KMS-11 (cell line): ENCODE measurements at regions not wholly inside any gene's neighbourhood (a gene's known extent, or its start where the extent isn't known, plus 50 kb on each side); places are given as distances from the start of the nearest gene placed in this dataset.

Experiments
- H2AFZ ChIP-seq: fragments of 200-600 bp; sonication (generic); 2 replicates; pipeline ENCODE4 v1.6.1; 2016; ENCODE audit warnings: antibody characterized with exemption, mixed run types, low read depth
- H3K27ac ChIP-seq: fragments of 200-600 bp; sonication (generic); 2 replicates; pipeline ENCODE4 v1.6.1; 2016; ENCODE audit warnings: mild to moderate bottlenecking, mixed run types
- H3K27me3 ChIP-seq: fragments of 200-600 bp; sonication (generic); 2 replicates; pipeline ENCODE4 v1.6.1; 2017; ENCODE audit warnings: mild to moderate bottlenecking, low read depth, mixed run types, moderate library complexity; ENCODE audit not compliant: insufficient read depth
- H3K36me3 ChIP-seq: fragments of 200-600 bp; sonication (generic); 2 replicates; pipeline ENCODE4 v1.6.1; 2017; ENCODE audit warnings: mild to moderate bottlenecking, mixed run types; ENCODE audit not compliant: insufficient read depth
- H3K4me1 ChIP-seq: fragments of 200-600 bp; sonication (generic); 2 replicates; pipeline ENCODE4 v1.6.1; 2016; ENCODE audit warnings: mild to moderate bottlenecking, low read depth, mixed run types; ENCODE audit not compliant: poor library complexity, severe bottlenecking
- H3K4me2 ChIP-seq: fragments of 200-600 bp; sonication (generic); 2 replicates; pipeline ENCODE4 v1.7.0; 2016; ENCODE audit warnings: mild to moderate bottlenecking, mixed run types
- H3K4me3 ChIP-seq: fragments of 200-600 bp; sonication (generic); IDR thresholded peaks from 2 replicates; pipeline ENCODE4 v1.6.1; 2017; ENCODE audit warnings: low read depth, low read length, mixed read lengths; ENCODE audit not compliant: insufficient read depth
- H3K79me2 ChIP-seq: fragments of 200-600 bp; sonication (generic); 2 replicates; pipeline ENCODE4 v1.6.1; 2016; ENCODE audit warnings: low read depth, mixed run types; ENCODE audit not compliant: insufficient read depth
- H3K9ac ChIP-seq: fragments of 200-600 bp; sonication (generic); 2 replicates; pipeline ENCODE4 v1.6.1; 2016; ENCODE audit warnings: mild to moderate bottlenecking, mixed run types
- H4K20me1 ChIP-seq: fragments of 200-600 bp; sonication (generic); 2 replicates; pipeline ENCODE4 v1.6.1; 2016; ENCODE audit warnings: mild to moderate bottlenecking, mixed run types; ENCODE audit not compliant: insufficient read depth
- TF ChIP-seq, protein P1 (sequence below): fragments of 200-600 bp; sonication (generic); conservative IDR thresholded peaks from 2 replicates; pipeline ENCODE4 v1.6.1; 2017; ENCODE audit warnings: low read depth, mild to moderate bottlenecking, antibody characterized with exemption, low read length, moderate library complexity, mixed read lengths

DNA sequence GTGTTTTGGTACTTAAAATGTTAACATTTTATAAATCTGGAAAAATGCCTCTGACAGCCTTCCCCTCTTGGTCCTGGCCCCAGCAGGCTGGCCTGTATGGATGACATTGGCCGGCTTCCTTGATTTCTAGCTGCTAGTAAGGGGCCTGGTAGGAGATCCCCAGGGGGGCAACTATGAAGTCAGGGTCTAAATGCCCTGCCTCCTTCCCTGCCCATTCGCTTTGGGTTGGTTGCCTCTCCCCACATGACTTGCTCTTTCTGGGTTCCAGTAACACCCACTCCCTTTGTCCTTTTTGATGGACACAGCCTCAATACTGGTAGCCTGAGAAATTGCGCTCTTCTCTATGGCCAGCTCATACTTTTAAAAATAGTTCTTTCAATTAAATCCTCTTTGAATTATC is 78.0 kb upstream of the MAD2L1 start:
- Histone ChIP-seq H3K79me2 (no peaks in the 10 kb centered on the region), H3K36me3 (no peaks in the 10 kb centered on the region), H3K27me3 (no peaks in the 10 kb centered on the region), H4K20me1 (no peaks in the 10 kb centered on the region), H3K4me2 (no peak overlapping the region), H3K4me1 (no peaks in the 10 kb centered on the region), H3K4me3 (no peak overlapping the region), H3K9ac (no peak overlapping the region), H3K27ac (no peak overlapping the region), H2AFZ (no peak overlapping the region)
- TF ChIP-seq, protein P1, sequence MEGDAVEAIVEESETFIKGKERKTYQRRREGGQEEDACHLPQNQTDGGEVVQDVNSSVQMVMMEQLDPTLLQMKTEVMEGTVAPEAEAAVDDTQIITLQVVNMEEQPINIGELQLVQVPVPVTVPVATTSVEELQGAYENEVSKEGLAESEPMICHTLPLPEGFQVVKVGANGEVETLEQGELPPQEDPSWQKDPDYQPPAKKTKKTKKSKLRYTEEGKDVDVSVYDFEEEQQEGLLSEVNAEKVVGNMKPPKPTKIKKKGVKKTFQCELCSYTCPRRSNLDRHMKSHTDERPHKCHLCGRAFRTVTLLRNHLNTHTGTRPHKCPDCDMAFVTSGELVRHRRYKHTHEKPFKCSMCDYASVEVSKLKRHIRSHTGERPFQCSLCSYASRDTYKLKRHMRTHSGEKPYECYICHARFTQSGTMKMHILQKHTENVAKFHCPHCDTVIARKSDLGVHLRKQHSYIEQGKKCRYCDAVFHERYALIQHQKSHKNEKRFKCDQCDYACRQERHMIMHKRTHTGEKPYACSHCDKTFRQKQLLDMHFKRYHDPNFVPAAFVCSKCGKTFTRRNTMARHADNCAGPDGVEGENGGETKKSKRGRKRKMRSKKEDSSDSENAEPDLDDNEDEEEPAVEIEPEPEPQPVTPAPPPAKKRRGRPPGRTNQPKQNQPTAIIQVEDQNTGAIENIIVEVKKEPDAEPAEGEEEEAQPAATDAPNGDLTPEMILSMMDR, result no peak

DNA sequence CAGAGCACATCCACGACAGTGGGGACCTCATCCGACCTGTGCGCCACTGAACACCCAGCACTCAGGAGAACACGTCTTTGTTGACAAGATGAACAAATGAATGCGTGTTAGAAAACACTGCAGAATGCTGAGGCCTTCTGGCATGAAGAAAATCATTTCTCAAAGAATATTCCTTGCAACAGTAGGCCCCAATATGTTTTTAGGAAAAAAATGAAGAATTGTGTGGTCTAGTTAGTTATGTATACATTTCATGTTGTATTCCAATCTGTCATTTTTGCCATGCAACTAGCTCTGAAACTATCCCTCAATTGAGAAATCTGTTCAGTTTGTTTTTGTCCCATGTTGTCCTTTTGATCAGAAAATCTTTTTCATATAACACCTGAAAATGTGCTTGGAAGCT is 77.4 kb upstream of the MAD2L1 start:
- H3K4me2 ChIP-seq, result no peak overlapping the region
- H2AFZ ChIP-seq, result no peak overlapping the region
- no peak overlapping the region for H3K4me3 ChIP-seq
- no peak overlapping the region for H3K9ac ChIP-seq
- no peaks in the 10 kb centered on the region for H4K20me1 ChIP-seq
- H3K79me2 ChIP-seq, result no peaks in the 10 kb centered on the region
- H3K4me1 ChIP-seq, result no peaks in the 10 kb centered on the region
- TF ChIP-seq, protein P1, result no peak
- H3K27me3 ChIP-seq, result no peaks in the 10 kb centered on the region
- H3K27ac ChIP-seq, result no peak overlapping the region
- H3K36me3 ChIP-seq, result no peaks in the 10 kb centered on the region

DNA sequence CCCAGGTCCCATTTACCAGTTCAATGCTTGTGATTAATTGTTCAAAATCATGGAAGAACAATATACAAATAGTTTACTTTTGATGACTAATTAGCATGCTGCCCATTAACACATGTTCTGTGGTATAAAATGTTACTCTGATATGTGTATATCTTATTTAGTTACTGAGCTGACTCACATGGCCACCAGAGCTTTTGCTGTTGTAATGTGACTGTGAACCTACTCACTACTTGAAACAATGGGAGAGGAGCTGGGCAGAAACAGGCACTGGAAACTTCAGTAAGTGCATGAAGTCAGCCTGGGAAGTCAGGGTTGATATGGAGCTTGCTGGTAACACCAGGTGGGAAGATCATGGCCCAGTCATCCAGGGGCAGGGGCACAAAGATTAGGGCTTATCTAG is 72.7 kb upstream of the MAD2L1 start:
- Histone ChIP-seq H3K9ac (no peak overlapping the region), H3K79me2 (no peaks in the 10 kb centered on the region), H3K4me2 (no peak overlapping the region), H3K27me3 (no peaks in the 10 kb centered on the region), H3K27ac (no peak overlapping the region), H2AFZ (no peak overlapping the region), H3K4me3 (no peak overlapping the region), H3K36me3 (no peaks in the 10 kb centered on the region), H4K20me1 (no peaks in the 10 kb centered on the region), H3K4me1 (no peaks in the 10 kb centered on the region)
- TF ChIP-seq, protein P1, result no peak

DNA sequence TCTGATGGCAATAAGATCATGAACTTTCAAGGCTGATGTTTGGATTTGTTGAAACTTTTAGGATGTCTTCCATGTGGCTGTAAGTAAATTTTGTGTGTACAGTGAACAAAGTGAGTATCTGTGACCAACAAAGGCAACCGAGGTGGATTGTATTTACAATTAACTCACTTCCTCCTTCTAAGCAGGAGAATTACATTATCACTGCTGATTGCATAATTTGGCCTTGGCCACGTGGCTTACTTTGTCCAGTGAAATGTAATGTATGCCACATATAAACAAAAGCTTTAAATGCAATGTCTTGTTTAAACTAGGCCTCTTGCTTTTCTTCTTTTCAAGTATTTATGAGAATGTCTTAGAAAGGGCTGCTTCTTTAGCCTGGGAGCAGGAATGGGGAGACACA is 66.3 kb upstream of the MAD2L1 start:
- Histone ChIP-seq H3K27me3 (no peaks in the 10 kb centered on the region), H3K4me3 (no peak overlapping the region), H2AFZ (no peak overlapping the region), H3K27ac (no peak overlapping the region), H3K4me1 (no peaks in the 10 kb centered on the region), H3K4me2 (no peak overlapping the region), H4K20me1 (no peaks in the 10 kb centered on the region), H3K36me3 (no peaks in the 10 kb centered on the region), H3K9ac (no peak overlapping the region), H3K79me2 (no peaks in the 10 kb centered on the region)
- TF ChIP-seq, protein P1, result no peak

DNA sequence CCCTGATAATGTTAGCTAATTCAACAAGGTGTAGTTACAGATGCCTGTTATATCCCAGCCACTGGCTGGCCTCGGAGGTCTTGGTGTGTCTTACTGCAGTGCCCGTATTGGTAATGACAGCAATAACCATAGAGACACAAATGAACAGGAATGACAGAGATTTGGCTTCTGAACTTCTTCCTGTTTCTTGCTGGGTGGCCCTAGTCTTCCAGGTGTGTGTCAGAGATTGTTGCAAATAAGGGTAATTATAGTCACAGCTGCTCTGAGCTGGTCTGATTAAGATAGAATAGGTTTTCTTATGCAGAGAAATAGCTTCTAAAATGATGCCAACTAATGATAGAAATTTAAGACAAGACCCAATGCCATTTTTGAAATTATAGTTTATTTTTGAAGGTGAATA is 64.1 kb upstream of the MAD2L1 start:
- H3K4me1 ChIP-seq, result no peaks in the 10 kb centered on the region
- no peaks in the 10 kb centered on the region for H4K20me1 ChIP-seq
- no peak overlapping the region for H3K4me2 ChIP-seq
- no peak overlapping the region for H2AFZ ChIP-seq
- TF ChIP-seq, protein P1, result no peak
- H3K4me3 ChIP-seq, result no peak overlapping the region
- no peaks in the 10 kb centered on the region for H3K36me3 ChIP-seq
- H3K79me2 ChIP-seq, result no peaks in the 10 kb centered on the region
- no peak overlapping the region for H3K27ac ChIP-seq
- no peaks in the 10 kb centered on the region for H3K27me3 ChIP-seq
- no peak overlapping the region for H3K9ac ChIP-seq
